Prostate gland (tissue), 2 donors: ENCODE measurements at regions not wholly inside any gene's neighbourhood (a gene's known extent, or its start where the extent isn't known, plus 50 kb on each side); places are given as distances from the start of the nearest gene placed in this dataset.

ENCODE experiments used
- DNase-seq: peaks from one replicate; pipeline ENCODE4 v3.0.0-alpha.2; 2019; ENCODE audit warnings: low spot score
- H3K27ac ChIP-seq, 2 donors: fragments of 200-600 bp; sonication (generic); 2 replicates each; pipeline ENCODE4 v1.5.1; 2017 to 2019
- H3K27me3 ChIP-seq: fragments of 200-600 bp; sonication (generic); replicated peaks from 2 replicates; pipeline ENCODE4 v1.5.1; 2019; ENCODE audit not compliant: insufficient read depth
- H3K36me3 ChIP-seq, 2 donors: fragments of 200-600 bp; sonication (generic); 1 replicate in 1 of 2; 2 replicates in 1 of 2; pipeline versions ENCODE4 v1.5.1 to v1.8.1; 2017 to 2019
- H3K4me1 ChIP-seq: fragments of 200-600 bp; sonication (generic); replicated peaks from 2 replicates; pipeline ENCODE4 v1.5.1; 2019
- H3K4me3 ChIP-seq, 2 donors: fragments of 200-600 bp; sonication (generic); 2 replicates each; pipeline ENCODE4 v1.5.1; 2017 to 2019
- H3K9me3 ChIP-seq: fragments of 200-600 bp; sonication (generic); 2 replicates; pipeline ENCODE4 v1.5.1; 2017
- CTCF ChIP-seq, 4 experiments: fragments of 200-600 bp in 2 of 4; fragments of 450-650 bp in 2 of 4; sonication (generic) in 2 of 4; IDR thresholded peaks; 1 replicate in 3 of 4; 2 replicates in 1 of 4; pipeline ENCODE4 v1.5.1; 2016 to 2019; ENCODE audit warnings: antibody characterized with exemption in 4 of 4, mild to moderate bottlenecking in 2 of 4, moderate library complexity in 2 of 4
- POLR2A ChIP-seq: fragments of 450-650 bp; IDR thresholded peaks from one replicate; pipeline ENCODE4 v1.6.1; 2016; ENCODE audit warnings: antibody characterized with exemption, mild to moderate bottlenecking
- POLR2AphosphoS5 ChIP-seq: sonication (generic); formaldehyde crosslinking; IDR thresholded peaks from one replicate; pipeline ENCODE4 v1.6.1; 2017; ENCODE audit warnings: antibody characterized with exemption
- WGBS: methylation state at CpG from one replicate; pipeline ENCODE4 v1.1.5; 2018; 5-methylcytosine and 5-hydroxymethylcytosine counted together
- intact Hi-C: fragments of 100-400 bp; cut with DNase I; formaldehyde crosslinking; loops from one replicate; pipeline ENCODE4 v1.14.2; 2022

- DNase-seq, result no peak
- H3K36me3 ChIP-seq, result no peaks in the 10 kb centered on the region
- no peaks in the 10 kb centered on the region for H3K27me3 ChIP-seq
- TF ChIP-seq POLR2A, result no peak
- TF ChIP-seq POLR2AphosphoS5, result no peak
- TF ChIP-seq CTCF (IDR thresholded peaks at IDR 0.05), result no peak
- intact Hi-C loops, result no loop called here
- no peaks in the 10 kb centered on the region for H3K4me1 ChIP-seq
- no peaks in the 10 kb centered on the region for H3K9me3 ChIP-seq
- H3K27ac ChIP-seq, result no peak overlapping the region
- WGBS, result 80% methylated on average over 1 of the region's 1 CpG
- no peak overlapping the region for H3K4me3 ChIP-seq
Measured at GRCh38 chr11:98572941-98573340, 447.8 kb upstream of the CNTN5 start.

DNA sequence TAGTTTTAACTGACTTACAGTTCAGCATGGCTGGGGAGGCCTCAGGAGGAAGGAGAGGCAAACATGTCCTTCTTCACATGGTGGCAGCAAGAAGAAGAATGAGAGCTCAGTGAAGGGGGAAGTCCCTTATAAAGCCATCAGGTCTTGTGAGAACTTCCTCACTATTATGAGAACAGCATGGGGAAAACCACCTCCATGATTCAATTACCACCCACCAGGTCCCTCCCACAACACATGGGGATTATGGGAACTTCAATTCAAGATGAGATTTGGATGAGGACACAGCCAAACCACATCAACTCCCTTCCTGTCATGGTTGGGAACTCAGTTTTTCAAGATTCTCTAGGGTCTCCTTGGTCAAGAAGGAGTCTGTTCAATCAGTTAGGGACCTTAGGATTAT lies 432.9 kb upstream of the CNTN5 start:
- no peaks in the 10 kb centered on the region for H3K9me3 ChIP-seq
- H3K4me1 ChIP-seq, result no peaks in the 10 kb centered on the region
- H3K27me3 ChIP-seq, result no peaks in the 10 kb centered on the region
- intact Hi-C loops, result no loop called here
- TF ChIP-seq CTCF (IDR thresholded peaks at IDR 0.05) (no peak), POLR2A (no peak), POLR2AphosphoS5 (no peak)
- no peak for DNase-seq
- H3K4me3 ChIP-seq, result no peak overlapping the region
- H3K36me3 ChIP-seq, result no peaks in the 10 kb centered on the region
- no peak overlapping the region for H3K27ac ChIP-seq

GRCh38 chr11:98589967-98590366 lies 430.8 kb upstream of the CNTN5 start:
- Histone ChIP-seq H3K9me3 (no peaks in the 10 kb centered on the region), H3K27ac (no peak overlapping the region), H3K27me3 (no peaks in the 10 kb centered on the region), H3K4me3 (no peak overlapping the region), H3K4me1 (no peaks in the 10 kb centered on the region), H3K36me3 (no peaks in the 10 kb centered on the region)
- no peak for DNase-seq
- 70% methylated on average over 5 of the region's 5 CpGs for WGBS
- TF ChIP-seq CTCF (IDR thresholded peaks at IDR 0.05) (no peak), POLR2AphosphoS5 (no peak), POLR2A (no peak)
- intact Hi-C loops, result no loop called here

GRCh38 chr11:98600103-98600502 lies 420.6 kb upstream of the CNTN5 start:
- Histone ChIP-seq H3K27ac (no peak overlapping the region), H3K4me1 (no peaks in the 10 kb centered on the region), H3K36me3 (no peaks in the 10 kb centered on the region), H3K9me3 (no peaks in the 10 kb centered on the region), H3K27me3 (no peaks in the 10 kb centered on the region), H3K4me3 (no peak overlapping the region)
- 73% methylated on average over 3 of the region's 3 CpGs for WGBS
- TF ChIP-seq POLR2A (no peak), POLR2AphosphoS5 (no peak), CTCF (IDR thresholded peaks at IDR 0.05) (no peak)
- no peak for DNase-seq
- intact Hi-C loops, result no loop called here

GRCh38 chr11:98600786-98601773 lies 419.7 kb upstream of the CNTN5 start:
- H3K36me3 ChIP-seq, result no peaks in the 10 kb centered on the region
- no peak for TF ChIP-seq CTCF (IDR thresholded peaks at IDR 0.05)
- no peak for TF ChIP-seq POLR2AphosphoS5
- TF ChIP-seq POLR2A, result no peak
- no peaks in the 10 kb centered on the region for H3K4me1 ChIP-seq
- H3K9me3 ChIP-seq, result no peaks in the 10 kb centered on the region
- H3K27ac ChIP-seq, result no peak overlapping the region
- WGBS, result 80% methylated on average over 8 of the region's 8 CpGs
- H3K27me3 ChIP-seq, result no peaks in the 10 kb centered on the region
- intact Hi-C loops, result no loop called here
- no peak overlapping the region for H3K4me3 ChIP-seq
- no peak for DNase-seq
